C4-2B (cell line): ENCODE measurements at regions not wholly inside any gene's neighbourhood (a gene's known extent, or its start where the extent isn't known, plus 50 kb on each side); places are given as distances from the start of the nearest gene placed in this dataset.

Source experiments
- ZFX ChIP-seq: fragments of 450-650 bp; IDR thresholded peaks from 2 replicates; pipeline ENCODE4 v1.6.1; 2017
- TF ChIP-seq, protein P1 (sequence below): fragments of 450-650 bp; conservative IDR thresholded peaks from 2 replicates; pipeline ENCODE4 v1.5.1; 2017; ENCODE audit warnings: mild to moderate bottlenecking

GRCh38 chr3:105022813-105023212, 343.9 kb upstream of the ALCAM start:
- TF ChIP-seq, protein P1, sequence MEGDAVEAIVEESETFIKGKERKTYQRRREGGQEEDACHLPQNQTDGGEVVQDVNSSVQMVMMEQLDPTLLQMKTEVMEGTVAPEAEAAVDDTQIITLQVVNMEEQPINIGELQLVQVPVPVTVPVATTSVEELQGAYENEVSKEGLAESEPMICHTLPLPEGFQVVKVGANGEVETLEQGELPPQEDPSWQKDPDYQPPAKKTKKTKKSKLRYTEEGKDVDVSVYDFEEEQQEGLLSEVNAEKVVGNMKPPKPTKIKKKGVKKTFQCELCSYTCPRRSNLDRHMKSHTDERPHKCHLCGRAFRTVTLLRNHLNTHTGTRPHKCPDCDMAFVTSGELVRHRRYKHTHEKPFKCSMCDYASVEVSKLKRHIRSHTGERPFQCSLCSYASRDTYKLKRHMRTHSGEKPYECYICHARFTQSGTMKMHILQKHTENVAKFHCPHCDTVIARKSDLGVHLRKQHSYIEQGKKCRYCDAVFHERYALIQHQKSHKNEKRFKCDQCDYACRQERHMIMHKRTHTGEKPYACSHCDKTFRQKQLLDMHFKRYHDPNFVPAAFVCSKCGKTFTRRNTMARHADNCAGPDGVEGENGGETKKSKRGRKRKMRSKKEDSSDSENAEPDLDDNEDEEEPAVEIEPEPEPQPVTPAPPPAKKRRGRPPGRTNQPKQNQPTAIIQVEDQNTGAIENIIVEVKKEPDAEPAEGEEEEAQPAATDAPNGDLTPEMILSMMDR, result no peak
- no peak for TF ChIP-seq ZFX
